Skeletal muscle cell (primary cell): ENCODE measurements at regions not wholly inside any gene's neighbourhood (a gene's known extent, or its start where the extent isn't known, plus 50 kb on each side); places are given as distances from the start of the nearest gene placed in this dataset.
A peak's percentile ranks its signal among the peaks of the same experiment; 100 is the strongest.
"Not testable (repeated sequence)": the region's sequence is repeated elsewhere in the genome, so short reads cannot be mapped to it uniquely, and the experiment has no call there.

Source experiments
- DNase-seq: peaks from one replicate; pipeline ENCODE4 v3.0.0-alpha.2; 2010; ENCODE audit warnings: low read depth
- H3K4me3 ChIP-seq: 2 replicates; pipeline ENCODE4 v1.5.1; 2011; ENCODE audit warnings: low read depth, mild to moderate bottlenecking, control low read depth, low read length, moderate library complexity

DNA sequence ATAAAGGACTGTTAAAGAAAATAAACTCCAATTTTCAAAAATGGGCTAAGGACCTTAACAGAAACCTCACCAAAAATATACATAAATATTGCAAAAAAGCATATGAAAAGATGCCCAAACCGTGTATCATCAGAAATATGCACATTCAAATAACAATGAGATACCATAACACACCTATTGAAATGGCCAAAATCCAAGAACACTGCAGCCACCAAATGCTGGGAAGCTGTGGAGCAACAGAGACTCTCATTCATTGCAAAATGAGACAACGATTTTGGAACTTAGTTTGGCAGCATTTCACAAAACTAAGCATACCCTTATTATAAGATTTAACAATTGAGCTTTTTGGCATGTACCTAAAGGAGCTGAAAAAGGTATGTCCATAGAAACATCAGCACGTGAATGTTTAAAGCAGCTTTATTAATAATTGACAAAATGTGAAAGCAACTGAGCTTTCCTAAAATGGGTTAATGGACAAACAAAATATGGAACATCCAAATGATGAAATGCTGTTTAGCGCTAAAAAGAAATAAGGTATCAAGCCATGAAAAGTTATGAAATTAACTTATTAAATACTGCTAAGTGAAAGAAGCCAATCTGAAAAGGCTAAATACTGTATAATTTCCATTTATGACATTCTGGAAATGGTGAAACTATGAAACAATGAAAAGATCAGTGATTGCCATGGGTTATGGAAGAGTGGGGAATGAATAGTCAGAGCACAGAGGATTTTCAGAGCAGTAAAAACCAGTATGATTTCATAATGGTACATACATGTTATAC lies 592.6 kb upstream of the ADGRB3 start:
- no peak for DNase-seq
- no peak overlapping the region for H3K4me3 ChIP-seq

DNA sequence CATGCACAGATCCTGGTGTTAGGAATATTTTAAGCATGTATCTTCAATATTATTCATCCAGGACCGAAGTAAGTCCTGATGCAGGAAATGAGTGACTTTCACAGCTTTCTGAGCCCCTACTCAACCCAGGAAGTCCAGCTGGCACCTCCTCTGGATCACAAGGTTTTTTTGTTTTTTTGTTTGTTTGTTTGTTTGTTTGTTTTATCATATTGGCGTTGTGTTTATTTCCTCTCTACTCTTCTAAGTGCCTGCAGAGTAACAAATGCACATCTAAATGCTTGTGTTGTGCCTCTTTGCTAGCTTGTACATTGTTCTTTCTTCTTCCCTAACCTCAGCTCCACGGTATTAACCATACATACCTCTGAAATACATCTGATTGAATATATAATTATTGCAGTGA lies 594.3 kb upstream of the ADGRB3 start:
- no peak for DNase-seq
- no peak overlapping the region for H3K4me3 ChIP-seq

DNA sequence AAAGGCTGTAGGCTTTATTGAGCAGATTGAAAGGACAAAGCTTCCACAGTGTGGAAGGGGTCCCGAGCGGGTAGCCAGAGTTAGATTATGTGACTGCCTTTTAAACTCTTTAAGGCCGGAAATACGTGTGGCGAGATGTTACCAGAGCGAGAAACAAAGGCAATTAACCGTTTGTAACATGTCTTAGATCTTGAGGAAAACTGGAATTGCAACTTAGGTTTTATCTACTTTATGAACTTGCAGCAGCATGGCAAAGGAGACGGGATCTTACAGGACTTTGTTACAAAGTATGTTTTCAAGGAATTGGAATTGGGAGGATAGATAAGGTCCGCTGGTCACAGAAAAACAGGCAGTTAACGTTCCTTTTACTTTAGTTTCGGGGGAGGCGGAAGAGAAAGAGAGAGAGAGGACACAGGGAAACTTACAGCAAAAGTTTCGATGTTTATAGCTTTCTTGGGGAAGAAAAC lies 594.7 kb upstream of the ADGRB3 start:
- H3K4me3 ChIP-seq: no peak overlapping the region
- DNase-seq: no peak

DNA sequence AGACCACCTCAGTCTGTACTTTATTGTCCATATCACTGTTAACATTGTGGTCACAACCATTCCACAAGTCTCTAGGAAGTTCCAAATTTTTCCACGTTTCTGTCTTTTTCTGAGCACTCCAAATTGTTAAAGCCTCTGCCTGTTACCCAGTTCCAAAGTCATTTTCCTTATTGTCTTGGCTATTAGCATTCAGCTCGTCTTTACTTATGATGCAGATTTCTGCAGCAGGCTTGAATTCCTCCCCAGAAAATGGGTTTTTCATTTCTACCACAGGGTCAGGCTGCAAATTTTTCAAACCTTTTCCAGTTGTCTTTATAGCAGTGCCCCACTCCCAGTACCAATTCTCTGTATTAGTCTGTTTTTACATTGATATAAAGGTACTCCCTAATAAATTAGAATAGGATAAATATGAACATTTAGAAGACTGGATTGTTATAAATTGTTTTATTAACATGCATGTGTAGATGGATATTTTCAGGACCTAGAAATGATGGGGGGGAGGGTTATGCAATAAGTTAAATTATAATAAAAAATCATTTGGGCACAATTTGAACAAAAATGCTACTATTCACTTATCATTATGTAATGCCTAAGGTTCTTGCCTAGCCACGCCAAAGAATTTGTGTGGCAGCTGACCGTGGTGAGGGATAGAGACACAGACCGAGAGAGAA lies 595.3 kb upstream of the ADGRB3 start:
- no peak for DNase-seq
- H3K4me3 ChIP-seq: no peak overlapping the region

DNA sequence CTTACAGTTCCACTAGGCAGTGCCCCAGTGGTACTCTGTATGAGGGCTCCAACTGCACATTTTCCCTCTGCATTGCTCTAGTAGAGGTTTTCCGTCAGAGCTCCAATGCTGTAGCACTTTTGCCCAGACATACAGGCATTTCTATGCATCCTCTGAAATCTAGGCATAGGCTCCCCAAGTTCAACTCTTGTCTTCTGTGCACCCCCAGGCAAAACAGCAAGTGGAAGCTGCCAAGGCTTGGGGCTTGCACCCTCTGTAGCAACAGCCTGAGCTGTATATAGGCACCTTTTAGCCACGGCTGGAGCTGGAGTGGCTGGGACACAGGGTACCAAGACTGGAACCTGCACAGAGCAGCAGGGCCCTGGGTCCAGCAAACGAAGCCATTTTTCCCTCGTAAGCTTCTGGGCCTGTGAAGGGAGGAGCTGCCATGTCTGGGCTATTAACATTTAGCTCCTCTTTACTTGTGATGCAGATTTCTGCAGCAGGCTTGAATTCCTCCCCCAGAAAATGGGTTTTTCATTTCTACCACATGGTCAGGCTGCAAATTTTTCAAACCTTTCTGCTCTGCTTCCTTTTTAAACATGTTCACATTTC lies 596.2 kb upstream of the ADGRB3 start:
- no peak for DNase-seq
- no peak overlapping the region for H3K4me3 ChIP-seq

DNA sequence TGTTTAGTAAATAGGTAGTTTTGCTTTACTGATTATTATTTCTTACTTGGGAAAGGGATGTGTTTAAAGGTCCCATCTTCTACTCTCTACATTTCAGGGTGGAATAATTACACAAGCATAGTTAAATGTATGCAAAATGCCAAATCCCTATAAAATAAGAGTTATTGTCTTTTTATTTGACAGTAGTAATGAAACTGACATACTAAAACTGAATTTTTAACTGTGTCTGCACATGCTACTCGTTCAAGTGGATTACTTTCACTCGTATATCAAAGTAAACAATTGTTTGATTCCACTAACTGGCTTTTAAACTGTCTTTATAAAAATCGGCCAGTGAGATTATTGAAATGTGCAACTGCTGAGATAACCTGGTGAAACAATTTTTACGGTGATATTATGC lies 602.9 kb upstream of the ADGRB3 start:
- no peak overlapping the region for H3K4me3 ChIP-seq
- no peak for DNase-seq

DNA sequence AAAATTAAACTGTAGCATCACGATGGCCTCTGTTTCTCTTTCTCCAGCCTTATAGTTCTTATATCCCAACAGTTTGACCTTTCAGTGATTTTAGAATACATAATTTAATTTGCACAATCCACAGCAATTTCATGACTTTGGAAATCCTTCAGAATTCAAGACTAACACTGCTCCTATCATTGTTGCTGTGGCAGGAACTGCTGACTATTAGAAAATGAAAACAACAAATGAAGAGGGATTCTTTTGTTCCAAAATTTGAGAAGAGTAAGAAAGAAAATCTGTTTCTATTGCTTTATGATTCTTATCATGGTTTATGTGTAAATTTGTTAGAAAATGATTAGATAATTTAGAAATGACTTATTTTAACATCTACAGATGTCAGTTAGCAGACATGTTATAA lies 604.0 kb upstream of the ADGRB3 start:
- DNase-seq: no peak
- no peak overlapping the region for H3K4me3 ChIP-seq

DNA sequence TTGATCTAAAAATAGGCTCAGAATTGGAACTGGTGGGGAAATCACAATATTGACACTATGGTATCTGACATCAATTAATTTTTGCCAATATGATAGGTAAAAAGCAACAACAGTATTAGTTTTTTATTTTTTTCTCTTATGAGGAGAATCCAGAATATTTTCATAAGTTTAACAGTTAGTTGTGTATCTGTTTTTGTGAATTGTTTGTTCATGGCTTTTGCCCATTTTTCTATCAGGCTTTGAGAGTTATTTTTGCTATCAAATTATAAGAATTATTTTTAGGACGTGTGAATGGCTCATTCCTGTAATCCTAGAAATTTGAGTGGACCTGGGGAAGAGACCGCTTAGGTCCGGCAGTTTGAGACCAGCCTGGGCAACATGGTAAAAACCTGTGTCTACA lies 608.6 kb upstream of the ADGRB3 start:
- DNase-seq: no peak
- no peak overlapping the region for H3K4me3 ChIP-seq

DNA sequence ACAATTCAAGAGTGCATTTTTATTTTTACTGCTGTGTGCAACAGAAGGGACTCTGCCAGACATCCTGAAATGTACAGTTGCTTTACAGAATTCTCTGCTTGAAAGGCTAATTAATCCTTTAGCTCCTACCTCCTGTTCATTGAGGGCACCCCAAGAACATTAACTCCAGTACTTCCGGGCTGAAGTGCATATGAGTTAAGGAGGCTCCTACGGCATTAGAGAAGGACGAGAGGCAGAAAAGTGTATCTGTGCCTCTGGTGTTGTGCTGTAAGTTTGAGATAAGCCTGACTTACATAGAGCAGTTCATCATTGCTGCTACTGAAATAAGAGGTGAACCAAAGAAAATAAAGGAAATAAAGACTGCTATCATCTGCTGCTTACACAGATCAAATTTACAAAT lies 609.3 kb upstream of the ADGRB3 start:
- H3K4me3 ChIP-seq: no peak overlapping the region
- no peak for DNase-seq

DNA sequence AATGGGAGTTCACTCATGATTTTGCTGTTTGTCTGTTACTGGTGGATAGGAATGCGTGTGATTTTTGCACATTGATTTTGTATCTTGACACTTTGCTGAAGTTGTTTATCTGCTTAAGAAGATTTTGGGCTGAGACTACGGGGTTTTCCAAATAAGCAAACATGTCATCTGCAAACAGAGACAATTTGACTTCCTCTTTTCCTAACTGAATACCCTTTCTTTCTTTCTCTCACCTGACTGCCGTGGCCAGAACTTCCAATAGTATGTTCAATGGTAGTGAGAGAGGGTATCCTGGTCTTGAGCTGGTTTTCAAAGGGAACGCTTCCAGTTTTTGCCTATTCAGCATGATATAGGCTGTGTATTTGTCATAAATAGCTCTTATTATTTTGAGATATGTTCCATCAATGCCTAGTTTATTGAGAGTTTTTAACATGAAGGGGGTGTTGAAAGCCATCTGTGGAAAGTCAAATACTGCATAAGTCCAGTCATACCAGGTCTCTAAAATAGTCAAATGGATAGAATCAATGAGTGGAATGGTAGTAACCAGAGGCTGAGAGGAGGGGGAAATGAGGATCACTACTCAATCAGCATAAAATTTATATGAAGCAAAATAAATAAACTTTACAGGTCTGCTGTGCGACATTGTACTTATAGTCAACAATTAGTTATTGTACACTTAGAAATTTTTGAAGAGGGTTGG lies 610.4 kb upstream of the ADGRB3 start:
- H3K4me3 ChIP-seq: no peak overlapping the region
- no peak for DNase-seq

DNA sequence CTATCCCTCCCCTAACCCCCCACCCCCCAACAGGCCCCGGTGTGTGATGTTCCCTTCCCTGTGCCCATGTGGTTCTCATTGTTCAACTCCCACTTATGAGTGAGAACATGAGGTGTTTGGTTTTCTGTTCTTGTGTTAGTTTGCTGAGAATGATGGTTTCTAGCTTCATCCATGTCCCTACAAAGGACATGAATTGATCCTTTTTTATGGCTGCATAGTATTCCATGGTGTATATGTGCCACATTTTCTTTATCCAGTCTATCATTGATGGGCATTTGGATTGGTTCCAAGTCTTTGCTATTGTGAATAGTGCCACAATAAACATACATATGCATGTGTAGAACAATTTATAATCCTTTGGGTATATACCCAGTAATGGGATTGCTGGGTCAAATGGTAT lies 612.1 kb upstream of the ADGRB3 start:
- not testable (repeated sequence) for DNase-seq, H3K4me3 ChIP-seq

DNA sequence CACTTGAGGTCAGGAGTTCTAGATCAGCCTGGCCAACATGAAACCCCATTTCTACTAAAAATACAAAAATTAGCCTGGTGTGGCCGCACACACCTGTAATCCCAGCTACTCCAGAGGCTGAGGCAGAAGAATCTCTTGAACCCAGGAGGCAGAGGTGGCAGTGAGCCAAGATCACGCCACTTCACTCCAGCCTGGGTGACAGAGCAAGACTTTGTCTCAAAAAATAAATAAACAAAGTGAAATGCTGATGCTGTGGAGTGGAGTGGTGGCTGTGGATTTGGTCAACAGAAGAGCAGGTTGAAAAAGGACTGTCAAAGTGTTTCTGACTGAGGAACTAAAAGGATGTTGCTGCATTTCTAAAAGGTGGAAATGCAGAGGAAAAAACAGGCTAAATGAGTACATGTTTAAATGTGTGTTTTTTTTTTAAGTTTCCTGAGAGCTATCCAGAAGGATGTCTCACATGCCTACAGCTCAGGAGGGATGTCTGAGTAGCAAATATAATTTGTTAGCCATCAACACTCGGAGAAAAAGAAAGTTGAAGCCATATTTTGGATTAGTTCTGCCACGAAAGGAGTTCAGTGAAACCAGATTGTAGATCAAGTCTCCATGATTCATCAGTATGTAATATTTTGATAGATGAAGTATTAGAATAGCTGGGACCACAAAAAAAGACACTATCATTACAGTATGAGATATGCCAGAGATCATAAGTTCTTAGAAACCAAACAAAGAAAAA lies 621.1 kb upstream of the ADGRB3 start:
- H3K4me3 ChIP-seq: no peak overlapping the region
- no peak for DNase-seq

DNA sequence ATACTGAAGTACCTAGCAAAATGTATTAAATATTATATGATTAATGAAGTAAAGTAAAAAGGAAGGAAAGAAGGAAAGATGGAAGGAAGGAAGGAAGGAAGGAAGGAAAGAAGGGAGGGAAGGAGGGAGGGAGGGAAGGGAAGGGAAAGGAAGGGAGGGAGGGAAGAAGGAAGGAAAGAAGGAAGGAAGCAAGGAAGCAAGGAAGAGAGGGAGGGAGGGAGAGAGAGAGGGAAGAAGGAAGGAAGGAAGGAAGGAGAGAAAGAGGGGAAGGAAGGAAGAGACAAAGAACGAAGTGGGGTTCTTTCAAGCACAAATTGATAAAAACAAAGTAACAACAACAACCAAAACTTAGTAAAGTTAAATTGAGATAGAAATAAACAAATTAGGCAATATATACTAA lies 622.3 kb upstream of the ADGRB3 start:
- DNase-seq: no peak
- no peak overlapping the region for H3K4me3 ChIP-seq

DNA sequence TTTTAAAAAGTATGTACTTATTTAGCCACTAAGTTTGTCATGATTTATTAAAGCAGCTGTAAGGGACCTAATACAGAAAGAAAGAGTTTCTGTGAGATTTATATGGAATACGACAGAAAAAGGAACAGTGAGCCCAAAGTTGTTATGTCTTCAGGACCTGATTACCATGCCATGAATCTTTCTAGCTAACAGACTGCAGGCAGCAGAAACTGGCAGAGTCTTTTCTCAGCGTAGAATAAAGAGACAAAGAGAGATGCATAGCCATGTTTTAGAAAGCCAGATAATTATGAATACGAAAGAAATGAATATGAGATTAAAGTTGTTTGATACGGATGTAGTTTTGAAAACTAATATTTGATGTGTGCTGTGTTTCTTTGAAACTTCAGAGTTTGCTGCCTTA lies 624.1 kb upstream of the ADGRB3 start:
- DNase-seq: no peak
- H3K4me3 ChIP-seq: no peak overlapping the region

DNA sequence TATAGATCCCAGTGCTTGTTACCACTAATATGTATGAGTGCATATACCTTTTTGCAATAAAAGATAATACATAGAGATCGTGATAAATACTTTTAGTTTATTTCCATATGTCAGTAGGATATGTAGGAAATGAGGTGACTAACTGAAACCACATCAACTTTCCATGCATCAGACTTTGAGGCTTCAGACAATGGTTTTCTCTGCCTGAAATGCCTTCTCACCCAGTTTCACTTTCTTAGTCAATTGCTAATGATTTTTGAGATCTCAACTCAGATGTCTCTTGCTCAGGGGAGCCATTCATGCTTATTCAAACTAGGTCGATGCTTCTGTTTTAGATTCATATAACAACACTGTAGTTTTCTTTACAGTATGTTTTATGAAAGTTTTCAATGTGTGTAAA lies 626.6 kb upstream of the ADGRB3 start:
- DNase-seq: peak; percentile 5
- H3K4me3 ChIP-seq: no peak overlapping the region

DNA sequence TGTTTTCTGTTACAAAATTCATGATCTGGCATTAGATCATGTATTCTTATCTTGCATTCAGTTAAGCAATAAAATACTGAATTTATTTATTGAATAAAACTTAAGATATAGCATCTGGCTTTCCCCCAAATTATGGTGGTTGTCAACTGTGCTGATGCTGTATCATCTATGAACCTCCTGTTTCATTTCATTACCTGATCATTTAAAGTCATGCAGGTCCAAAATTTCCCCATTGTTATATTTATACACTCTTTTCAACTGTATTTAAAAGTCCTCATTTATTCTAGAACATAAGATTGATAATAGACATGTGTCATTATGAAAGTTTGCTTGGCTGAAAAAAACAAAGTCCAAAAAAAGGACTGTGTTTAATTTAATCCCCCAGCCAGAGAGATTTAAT lies 627.4 kb upstream of the ADGRB3 start:
- no peak overlapping the region for H3K4me3 ChIP-seq
- no peak for DNase-seq

DNA sequence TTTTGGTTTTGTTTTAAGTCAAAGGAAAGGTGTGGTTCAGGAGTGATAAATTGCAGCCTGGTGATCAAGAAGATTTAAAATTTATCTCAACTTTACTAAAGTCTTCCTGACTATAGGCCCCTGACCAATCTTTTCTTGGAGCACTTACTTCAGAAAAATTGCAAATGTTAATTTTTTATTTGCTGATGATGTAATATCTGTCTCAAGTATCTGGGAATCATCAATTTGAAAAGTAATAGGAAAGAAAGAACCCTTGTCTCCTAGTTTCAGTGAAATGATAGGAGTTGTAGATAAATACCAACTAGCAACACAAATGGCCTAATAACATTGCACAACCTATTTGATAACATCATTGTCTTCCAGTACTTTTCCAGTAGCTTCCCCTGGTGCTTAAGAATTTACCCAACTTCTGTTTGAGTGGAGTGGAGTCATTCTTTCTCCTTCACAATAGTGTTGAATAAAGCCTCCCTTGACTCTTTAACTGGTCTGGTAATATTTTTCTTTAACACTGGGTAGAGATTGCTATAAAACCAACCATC lies 648.3 kb upstream of the ADGRB3 start:
- no peak overlapping the region for H3K4me3 ChIP-seq
- DNase-seq: no peak

DNA sequence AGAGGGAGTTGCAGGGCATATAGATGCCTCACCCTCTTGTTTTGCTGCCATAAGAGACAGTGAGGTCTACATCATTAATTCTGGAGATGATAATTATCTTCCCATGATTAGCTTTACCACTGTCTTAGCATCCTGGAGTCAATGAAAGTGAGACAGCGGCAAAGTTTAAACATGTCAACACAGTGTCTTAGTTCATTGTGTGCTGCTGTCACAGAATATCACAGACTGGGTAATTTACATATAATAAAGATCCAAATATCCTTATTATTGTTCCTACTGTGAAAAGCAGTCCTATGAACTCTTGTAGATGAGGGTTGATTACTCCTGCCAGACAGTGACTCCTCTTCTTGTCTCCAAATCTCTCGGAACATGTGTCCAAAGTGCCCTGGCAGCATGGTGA lies 658.6 kb upstream of the ADGRB3 start:
- no peak for DNase-seq
- no peak overlapping the region for H3K4me3 ChIP-seq

DNA sequence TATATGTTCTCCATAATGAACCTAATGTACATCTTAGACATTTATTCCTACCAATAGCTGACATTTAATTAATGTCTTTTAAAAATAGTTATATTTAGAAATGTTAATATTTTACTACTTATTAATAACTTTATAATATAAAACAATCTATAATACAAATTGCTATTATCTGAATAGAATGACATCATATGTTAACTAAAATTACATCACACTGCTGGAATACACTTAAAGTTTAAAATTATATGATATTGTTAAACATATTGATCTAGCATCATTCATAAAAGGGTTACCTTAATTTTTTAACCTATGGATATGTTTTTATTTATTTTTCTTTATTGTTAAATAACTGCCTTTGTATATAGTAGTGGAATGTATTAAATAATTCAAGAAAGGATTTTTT lies 660.2 kb upstream of the ADGRB3 start:
- no peak overlapping the region for H3K4me3 ChIP-seq
- no peak for DNase-seq
